BJ (cell line): ENCODE measurements at regions not wholly inside any gene's neighbourhood (a gene's known extent, or its start where the extent isn't known, plus 50 kb on each side); places are given as distances from the start of the nearest gene placed in this dataset.

Experiments
- CTCF ChIA-PET: fragments of 350-600 bp; formaldehyde crosslinking; extraction: SDS; loops from one replicate; lab custom pipeline; 2021; ENCODE audit warnings: antibody characterized with exemption, inconsistent platforms; lab: Yijun Ruan, JAX
- POLR2A ChIA-PET: fragments of 300-600 bp; sonication (Branson Sonifier 250); formaldehyde crosslinking; extraction: SDS; loops from one replicate; lab custom pipeline; 2021; ENCODE audit warnings: antibody characterized with exemption; lab: Charles Lee
- DNase-seq: peaks from one replicate; pipeline ENCODE4 v3.0.0-alpha.2; 2011; ENCODE audit warnings: low read depth
- H3K27me3 ChIP-seq: 2 replicates; pipeline ENCODE4 v1.6.0; 2011; ENCODE audit warnings: low read length; ENCODE audit not compliant: control insufficient read depth, insufficient read depth
- H3K36me3 ChIP-seq: 2 replicates; pipeline ENCODE4 v1.5.1; 2011; ENCODE audit warnings: low read length; ENCODE audit not compliant: control insufficient read depth, insufficient read depth
- H3K4me3 ChIP-seq: 2 replicates; pipeline ENCODE4 v1.5.1; 2011; ENCODE audit warnings: low read depth, mild to moderate bottlenecking, control low read depth, low read length
- CTCF ChIP-seq: IDR thresholded peaks from 2 replicates; pipeline ENCODE4 v1.5.1; 2011; ENCODE audit warnings: low read depth, mild to moderate bottlenecking, control low read depth, inconsistent platforms, low read length, moderate library complexity; ENCODE audit not compliant: insufficient read depth

GRCh38 chr20:22974354-22974753, 60.8 kb upstream of the SSTR4 start:
- no peak overlapping the region for H3K4me3 ChIP-seq
- H3K27me3 ChIP-seq = no peaks in the 10 kb centered on the region
- ChIA-PET CTCF (interaction anchor here (0.8 to 5.4 kb wide), 13 partner anchors 9 to 365 kb away, joined by 3 to 73 read pairs (median 4); no protein-coding TSS in a partner anchor), POLR2A (no interaction called here)
- no peak for DNase-seq
- TF ChIP-seq CTCF = peak; percentile 54
- H3K36me3 ChIP-seq = no peaks in the 10 kb centered on the region

- ChIA-PET CTCF (interaction anchor here (5.4 kb wide), 1 partner anchor 286 kb away, joined by 73 read pairs; no protein-coding TSS in a partner anchor), POLR2A (no interaction called here)
- TF ChIP-seq CTCF = no peak
- DNase-seq = no peak
- Histone ChIP-seq H3K27me3 (no peaks in the 10 kb centered on the region), H3K36me3 (no peaks in the 10 kb centered on the region), H3K4me3 (no peak overlapping the region)
Observed at GRCh38 chr20:22977047-22977785, 57.9 kb upstream of the SSTR4 start.

- Histone ChIP-seq H3K36me3 (no peaks in the 10 kb centered on the region), H3K4me3 (no peak overlapping the region), H3K27me3 (no peaks in the 10 kb centered on the region)
- no peak for TF ChIP-seq CTCF
- DNase-seq = no peak
- ChIA-PET POLR2A (no interaction called here), CTCF (interaction anchor here (3.7 kb wide), 1 partner anchor 9 kb away, joined by 10 read pairs; no protein-coding TSS in a partner anchor)
Observed at GRCh38 chr20:22984008-22984407, 51.1 kb upstream of the SSTR4 start.

GRCh38 chr20:22984606-22985005, 50.5 kb upstream of the SSTR4 start:
- no peak for DNase-seq

More at GRCh38 chr20:22984606-22985005, 50.5 kb upstream of the SSTR4 start:
- Histone ChIP-seq H3K27me3 (no peaks in the 10 kb centered on the region), H3K36me3 (no peaks in the 10 kb centered on the region), H3K4me3 (no peak overlapping the region)
- ChIA-PET CTCF (interaction anchor here (3.7 kb wide), 1 partner anchor 9 kb away, joined by 10 read pairs; no protein-coding TSS in a partner anchor), POLR2A (no interaction called here)
- TF ChIP-seq CTCF = no peak
